GM18951 (cell line): ENCODE measurements at regions not wholly inside any gene's neighbourhood (a gene's known extent, or its start where the extent isn't known, plus 50 kb on each side); places are given as distances from the start of the nearest gene placed in this dataset.

Source experiments
- POLR2A ChIP-seq: IDR thresholded peaks from 4 replicates; pipeline ENCODE4 v1.6.1; 2011; ENCODE audit warnings: mild to moderate bottlenecking; ENCODE audit not compliant: insufficient read length, insufficient read depth; ENCODE audit errors: extremely low read depth
- in situ Hi-C: fragments of 300-500 bp; cut with MboI; formaldehyde crosslinking; loops from one replicate; pipeline ENCODE4 v1.12.0; 2022; ENCODE audit warnings: low sequenced_read_pairs, mixed read lengths, inconsistent platforms; ENCODE audit not compliant: unreplicated experiment

DNA sequence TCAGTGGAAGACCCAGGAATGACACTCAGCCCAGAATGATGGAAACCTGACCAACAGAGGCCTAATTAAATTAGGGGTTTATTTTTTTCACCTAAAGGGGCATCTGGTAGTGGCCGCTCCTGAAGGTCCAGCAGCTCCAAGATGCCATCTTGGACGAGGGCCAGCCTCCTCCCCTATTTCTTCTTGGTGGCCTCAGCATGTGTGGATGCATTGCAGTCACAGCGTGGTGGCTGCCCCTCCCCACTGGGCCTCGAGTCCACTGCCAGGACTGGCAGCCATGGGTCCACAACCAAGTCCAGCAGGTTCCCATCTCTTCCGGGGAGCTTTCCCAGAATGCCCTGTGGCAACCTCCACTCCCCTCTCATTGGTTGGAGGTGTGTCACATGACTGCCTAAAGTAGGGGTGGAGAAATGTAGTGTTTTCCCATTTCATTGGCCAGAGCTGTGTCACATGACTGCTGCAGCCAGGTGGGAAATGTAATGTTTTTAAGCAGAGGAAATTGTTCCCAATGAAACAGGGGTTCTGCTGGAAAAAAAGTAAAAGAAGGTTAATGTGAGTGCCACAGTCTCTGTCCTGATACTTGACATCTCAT, 628.2 kb downstream of the PTPRU start:
- TF ChIP-seq POLR2A: no peak
- in situ Hi-C loops: no loop called here

DNA sequence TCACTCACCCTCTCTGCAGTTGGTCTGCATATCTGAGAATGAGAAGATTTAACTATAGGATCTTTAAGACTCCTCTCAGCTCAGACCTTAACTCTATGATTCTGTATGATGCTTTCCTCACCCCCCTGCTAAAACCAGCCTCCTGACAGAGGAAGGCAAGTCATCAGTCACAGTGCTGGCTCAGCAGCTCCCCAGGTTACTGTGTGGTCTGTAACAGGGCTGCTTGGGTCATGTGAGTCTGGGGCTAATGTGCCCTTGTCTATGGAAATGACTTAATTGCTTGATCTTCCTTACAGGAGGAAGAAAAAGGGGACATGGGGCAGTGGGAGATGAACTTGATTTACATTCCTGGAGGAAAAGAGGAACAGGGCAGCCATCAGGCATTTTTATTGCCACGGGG, 625.6 kb downstream of the PTPRU start:
- in situ Hi-C loops: no loop called here
- TF ChIP-seq POLR2A: no peak

DNA sequence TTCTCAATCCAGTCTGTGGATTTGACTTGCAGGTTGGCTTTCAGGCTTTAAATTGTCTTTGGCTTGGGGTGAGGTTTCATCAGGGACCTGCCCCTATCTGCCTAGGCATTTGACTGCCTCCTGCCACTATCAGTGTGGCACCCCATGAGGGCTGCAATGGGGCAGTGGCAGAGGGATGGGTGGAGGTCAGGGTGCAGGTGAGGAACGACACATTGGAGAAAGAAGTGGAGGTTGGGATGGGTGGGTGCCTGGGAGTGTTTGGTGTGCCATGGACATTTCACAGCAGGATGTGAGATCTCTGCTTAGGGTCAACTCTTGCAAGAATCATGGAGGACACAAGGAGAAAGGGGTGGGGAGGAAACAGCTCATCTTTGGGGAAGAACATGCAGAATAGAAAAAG, 625.1 kb downstream of the PTPRU start:
- TF ChIP-seq POLR2A: no peak
- in situ Hi-C loops: no loop called here

DNA sequence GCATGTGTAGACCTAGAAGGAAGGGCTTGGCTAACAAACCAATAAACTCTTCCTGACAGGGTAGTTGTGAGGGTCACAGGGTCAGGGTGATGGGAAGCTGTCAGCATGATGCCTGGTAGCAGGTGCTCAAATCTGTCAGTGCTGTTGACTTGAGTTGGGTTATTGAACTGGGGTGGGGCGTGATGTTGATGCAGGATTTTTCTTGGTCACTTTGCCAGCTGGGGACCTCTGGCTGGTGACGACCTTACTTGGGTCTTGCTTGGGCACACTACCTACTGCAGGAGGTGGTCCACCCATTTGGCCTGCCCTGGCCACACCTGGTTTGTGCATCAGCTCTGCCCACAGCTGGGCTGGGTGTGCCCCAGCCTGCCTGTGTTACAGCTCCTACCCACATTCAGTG, 624.4 kb downstream of the PTPRU start:
- in situ Hi-C loops: no loop called here
- TF ChIP-seq POLR2A: no peak

DNA sequence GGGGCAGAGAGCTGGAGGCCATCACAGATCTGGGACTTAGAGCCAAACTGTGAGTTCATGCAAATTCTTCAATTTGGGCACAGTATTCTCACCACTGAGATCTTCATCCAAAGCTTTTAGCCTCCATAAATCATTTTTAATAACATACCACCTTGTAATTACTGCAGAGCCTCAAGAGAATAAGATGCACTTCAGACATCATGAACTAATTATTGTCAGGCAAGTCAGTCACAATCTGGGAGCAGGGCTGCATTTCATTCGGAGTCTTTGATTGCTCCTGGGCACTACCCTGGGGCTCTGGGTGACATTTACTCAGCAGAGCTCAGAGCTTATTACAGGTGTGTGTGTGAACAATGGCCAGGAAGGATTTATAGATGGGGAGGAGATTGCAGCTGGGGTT, 623.7 kb downstream of the PTPRU start:
- in situ Hi-C loops: no loop called here
- no peak for TF ChIP-seq POLR2A

DNA sequence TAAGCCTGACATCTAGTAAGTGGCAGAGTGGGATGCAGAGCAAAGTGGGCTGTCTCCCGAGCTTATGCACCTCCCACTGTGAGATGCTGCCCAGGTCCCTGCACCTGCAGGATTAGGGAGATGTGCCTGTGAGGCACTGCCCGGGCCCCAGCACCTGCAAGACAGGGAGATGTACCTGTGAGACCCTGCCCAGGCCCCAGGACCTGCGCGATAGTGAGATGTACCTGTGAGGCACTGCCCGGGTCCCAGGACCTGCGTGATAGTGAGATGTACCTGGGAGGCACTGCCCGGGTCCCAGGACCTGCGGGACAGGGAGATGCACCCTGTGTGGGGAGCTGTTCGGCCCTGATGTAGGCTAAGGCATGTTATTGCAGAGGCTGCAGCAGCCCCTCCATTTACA, 622.8 kb downstream of the PTPRU start:
- TF ChIP-seq POLR2A: no peak
- in situ Hi-C loops: no loop called here

DNA sequence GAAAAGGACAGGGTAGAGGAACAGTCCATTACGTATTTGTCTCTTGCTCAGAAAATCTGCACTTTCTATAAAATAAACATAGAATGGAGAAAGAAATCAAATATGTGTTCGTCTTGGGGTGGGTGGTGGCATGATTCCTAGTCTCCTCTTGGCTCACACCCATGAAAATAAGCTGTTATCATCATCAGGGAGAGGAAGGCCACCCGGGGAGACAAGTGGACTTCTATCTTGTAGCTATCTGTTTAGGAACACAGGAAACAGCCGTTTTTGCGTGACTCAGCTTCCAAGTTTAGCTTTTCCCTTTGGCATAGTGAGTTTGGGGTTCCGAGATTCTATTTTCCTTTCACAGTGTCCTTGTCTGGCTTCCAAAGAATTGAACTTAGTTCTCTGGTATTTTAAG, 622.3 kb downstream of the PTPRU start:
- no peak for TF ChIP-seq POLR2A
- in situ Hi-C loops: no loop called here

DNA sequence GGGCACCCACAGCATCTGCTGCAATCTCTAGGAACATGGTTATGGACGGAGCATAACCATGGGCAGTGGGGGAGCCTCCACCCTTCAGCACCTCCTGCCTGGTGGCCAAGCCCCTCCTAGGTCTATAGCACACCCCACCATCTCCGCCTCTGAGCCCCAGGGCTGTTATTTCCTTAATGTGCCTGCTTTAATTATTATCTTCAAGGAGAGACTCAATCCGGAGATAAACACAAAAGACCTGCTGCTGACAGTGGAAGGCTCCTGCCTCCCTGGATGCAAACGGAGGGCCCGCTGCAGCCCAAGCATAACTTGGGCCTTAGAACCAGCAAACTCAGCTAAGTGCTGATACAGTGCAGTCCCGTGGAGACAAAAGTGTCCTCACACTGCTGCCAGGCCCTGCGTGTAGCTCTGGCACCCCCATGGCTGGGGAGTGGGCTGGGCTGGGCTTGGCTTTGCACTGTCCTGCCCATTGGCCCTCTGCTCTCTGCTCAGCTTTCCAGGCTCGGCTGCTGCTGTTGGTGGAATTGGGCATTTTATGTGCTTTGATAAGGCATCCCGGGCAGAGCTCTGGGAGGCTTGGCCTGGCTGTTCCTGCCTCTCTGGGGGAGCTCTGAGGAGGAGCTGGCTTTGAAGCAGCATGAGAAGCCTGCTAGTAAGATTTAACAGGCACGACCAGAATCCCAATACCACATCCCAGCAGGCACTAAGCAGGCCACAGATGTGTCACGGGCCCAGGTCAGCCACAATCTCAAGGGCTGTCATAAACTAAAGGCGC, 620.2 kb downstream of the PTPRU start:
- in situ Hi-C loops: no loop called here
- no peak for TF ChIP-seq POLR2A

DNA sequence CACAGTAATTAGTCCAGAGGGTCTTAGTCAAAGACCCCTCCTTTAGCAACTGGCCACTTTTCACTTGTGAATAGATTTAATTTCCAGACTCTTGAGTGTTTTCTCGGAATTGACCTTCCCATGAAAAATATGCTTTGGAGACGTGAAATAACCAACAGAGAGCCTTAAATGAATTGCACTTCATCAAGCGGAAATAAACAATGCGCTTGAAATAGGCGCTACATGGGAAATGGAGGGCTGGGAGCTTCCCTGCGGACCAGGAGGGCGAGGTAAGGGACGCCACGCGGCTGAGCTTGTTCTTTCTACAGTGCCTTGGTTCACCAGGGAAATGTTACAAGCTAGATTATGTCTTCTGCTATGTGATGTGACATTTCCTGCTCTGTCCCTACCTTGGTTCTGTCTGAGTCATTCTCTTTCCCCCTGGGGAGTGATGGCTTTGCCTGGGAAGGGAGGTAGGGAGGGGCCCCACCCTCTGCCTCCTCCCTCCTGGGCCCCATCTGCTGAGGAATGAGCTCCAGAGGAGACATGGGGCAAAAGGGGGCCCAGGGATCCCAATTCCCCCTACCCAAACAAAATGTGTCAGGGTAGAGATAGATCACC, 619.3 kb downstream of the PTPRU start:
- TF ChIP-seq POLR2A: no peak
- in situ Hi-C loops: no loop called here

DNA sequence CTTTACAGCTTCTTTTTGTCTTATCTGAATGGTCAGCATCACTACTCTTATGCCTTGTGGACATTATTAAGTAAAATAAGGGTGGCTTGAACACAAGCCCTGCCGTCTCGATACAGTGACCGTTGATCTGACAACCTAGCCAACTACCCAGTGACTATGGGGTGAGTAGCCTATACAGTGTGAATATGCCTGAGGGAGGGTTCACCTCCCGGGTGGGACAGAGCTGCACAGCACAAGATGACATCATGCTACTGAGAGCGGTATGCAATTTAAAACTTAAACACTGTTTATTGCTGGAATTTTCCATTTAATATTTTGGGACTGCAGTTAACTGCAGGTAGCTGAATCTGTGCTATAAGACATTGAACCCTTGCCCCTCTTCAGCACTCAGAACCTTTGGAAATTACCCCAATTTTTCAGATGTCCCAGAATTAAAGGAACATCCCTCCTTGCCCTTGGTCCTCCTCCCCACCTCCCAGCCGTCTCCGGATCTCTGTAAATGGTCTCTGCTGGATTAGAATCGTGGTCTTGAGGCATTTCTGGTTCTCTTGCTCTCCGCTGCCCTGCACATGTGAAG, 618.5 kb downstream of the PTPRU start:
- no peak for TF ChIP-seq POLR2A
- in situ Hi-C loops: no loop called here

DNA sequence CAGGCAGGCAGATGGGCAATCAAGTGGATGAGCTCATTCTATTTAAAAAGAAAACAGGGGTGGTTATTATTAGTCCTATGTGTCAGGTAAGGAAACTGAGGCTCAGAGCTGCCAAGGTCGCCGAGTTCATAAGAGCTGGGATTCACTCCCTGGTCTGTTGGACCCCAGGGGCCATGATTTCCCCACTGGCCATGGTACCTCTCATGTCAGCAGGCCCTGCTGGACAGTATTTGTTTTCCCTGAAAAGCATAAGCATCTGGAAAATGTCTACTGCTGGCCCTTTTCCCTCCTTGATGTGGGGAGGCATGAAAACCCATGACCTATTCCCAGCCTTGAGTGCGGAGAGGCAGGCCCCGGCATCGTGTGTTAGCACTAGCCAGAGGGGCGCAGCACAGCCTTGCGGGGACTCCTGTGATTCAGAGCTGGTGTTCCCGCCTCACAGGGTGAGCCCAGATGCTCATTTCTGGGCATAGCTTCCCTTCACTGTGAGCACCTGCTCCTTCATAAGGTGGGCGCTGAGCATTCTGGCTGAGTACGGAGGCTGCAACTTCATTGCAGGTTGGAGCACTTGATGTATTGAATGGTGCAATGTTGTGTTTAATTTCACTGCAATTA, 617.5 kb downstream of the PTPRU start:
- in situ Hi-C loops: no loop called here

DNA sequence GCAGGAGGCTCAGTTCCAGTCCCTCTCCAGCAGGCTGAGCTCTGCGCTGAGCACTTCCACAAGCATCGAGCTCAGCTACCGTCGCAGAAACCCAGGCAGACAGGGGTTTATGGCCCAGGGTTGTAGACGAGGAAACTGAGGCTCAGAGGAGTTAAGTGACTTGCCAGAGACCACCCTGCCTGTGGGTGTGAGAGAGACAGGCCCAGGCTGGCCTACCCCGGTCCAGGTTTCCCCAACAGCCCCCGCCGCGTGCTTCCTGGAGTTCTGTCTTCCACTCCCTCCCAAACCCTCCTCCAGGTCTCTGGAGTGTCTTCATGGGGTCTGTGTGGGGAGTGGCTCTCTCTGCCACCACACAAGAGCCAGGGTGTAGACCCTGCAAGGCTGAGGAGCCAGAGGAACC, 615.9 kb downstream of the PTPRU start:
- no peak for TF ChIP-seq POLR2A
- in situ Hi-C loops: no loop called here

More for the DNA sequence above, 617.5 kb downstream of the PTPRU start:
- TF ChIP-seq POLR2A: no peak

DNA sequence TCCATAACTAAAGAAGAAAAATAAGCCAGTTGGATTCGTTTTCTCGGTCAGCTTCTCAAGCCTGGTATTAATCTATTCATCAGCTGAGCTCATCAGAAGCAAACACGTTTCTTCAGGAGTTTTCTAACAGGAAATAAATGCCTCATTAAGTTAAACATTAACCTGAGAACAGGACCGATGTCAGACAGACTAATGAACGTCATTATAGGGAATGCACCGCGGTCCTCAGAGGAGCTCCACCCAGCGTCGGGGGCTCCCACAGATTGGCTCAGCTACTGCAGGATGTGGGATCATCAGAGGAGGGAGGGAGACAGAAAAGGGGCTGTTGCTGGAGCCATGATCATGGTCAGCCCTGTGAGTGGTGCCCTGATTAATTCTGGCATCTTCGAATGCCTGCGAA, 615.4 kb downstream of the PTPRU start:
- in situ Hi-C loops: no loop called here
- no peak for TF ChIP-seq POLR2A
